IPS-20b (cell line): ENCODE measurements at regions not wholly inside any gene's neighbourhood (a gene's known extent, or its start where the extent isn't known, plus 50 kb on each side); places are given as distances from the start of the nearest gene placed in this dataset.

Source experiments
- H3K27ac ChIP-seq: one replicate; pipeline ENCODE4 v1.5.1; 2013; ENCODE audit warnings: low read length
- H3K27me3 ChIP-seq: 2 replicates; pipeline ENCODE4 v1.6.1; 2013; ENCODE audit warnings: mild to moderate bottlenecking, low read length, inconsistent platforms; ENCODE audit not compliant: insufficient read depth
- H3K36me3 ChIP-seq: 2 replicates; pipeline ENCODE4 v1.6.1; 2013; ENCODE audit warnings: low read depth, mild to moderate bottlenecking, inconsistent platforms, low read length, moderate library complexity; ENCODE audit not compliant: insufficient read depth
- H3K4me1 ChIP-seq: 2 replicates; pipeline ENCODE4 v1.6.1; 2013; ENCODE audit warnings: mild to moderate bottlenecking, control low read depth, inconsistent platforms, low read length, moderate library complexity; ENCODE audit not compliant: insufficient read depth
- H3K4me3 ChIP-seq: 2 replicates; pipeline ENCODE4 v1.5.1; 2013; ENCODE audit warnings: mild to moderate bottlenecking, low read length, inconsistent platforms
- H3K9ac ChIP-seq: 2 replicates; pipeline ENCODE4 v1.6.1; 2013; ENCODE audit warnings: low read depth, mild to moderate bottlenecking, inconsistent platforms, low read length, moderate library complexity
- H3K9me3 ChIP-seq: 2 replicates; pipeline ENCODE4 v1.6.1; 2013; ENCODE audit warnings: mild to moderate bottlenecking, low read depth, low read length, inconsistent platforms; ENCODE audit not compliant: insufficient read depth

GRCh38 chr2:18741895-18742732, 152.7 kb upstream of the NT5C1B start:
- Histone ChIP-seq H3K36me3 (no peaks in the 10 kb centered on the region), H3K4me1 (no peaks in the 10 kb centered on the region)

DNA sequence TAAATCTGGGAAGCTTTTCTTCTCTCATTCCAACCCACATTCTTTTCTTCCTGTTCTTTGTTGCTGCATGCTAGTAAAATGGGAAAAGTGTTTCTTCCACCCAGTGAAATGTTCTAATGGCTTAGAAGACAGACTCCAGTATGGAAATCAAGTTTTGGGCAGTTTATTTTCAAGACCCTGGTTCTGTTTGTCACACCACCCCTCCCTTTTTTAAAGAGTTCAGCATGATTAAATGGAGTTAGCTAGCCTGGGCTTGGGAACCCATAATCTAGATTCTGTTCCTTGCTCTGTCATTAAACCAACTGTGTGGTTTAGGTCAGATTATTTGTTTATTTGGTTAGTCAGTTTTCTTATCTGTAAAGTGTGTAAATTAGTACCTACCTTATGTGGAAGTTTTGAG, 151.8 kb upstream of the NT5C1B start:
- no peak overlapping the region for H3K4me3 ChIP-seq
- no peak overlapping the region for H3K9ac ChIP-seq
- H3K4me1 ChIP-seq = no peaks in the 10 kb centered on the region
- no peak overlapping the region for H3K27ac ChIP-seq
- H3K27me3 ChIP-seq = no peaks in the 10 kb centered on the region
- no peaks in the 10 kb centered on the region for H3K9me3 ChIP-seq
- no peaks in the 10 kb centered on the region for H3K36me3 ChIP-seq

More at GRCh38 chr2:18741895-18742732, 152.7 kb upstream of the NT5C1B start:
- no peak overlapping the region for H3K9ac ChIP-seq
- no peak overlapping the region for H3K4me3 ChIP-seq
- no peaks in the 10 kb centered on the region for H3K27me3 ChIP-seq
- H3K9me3 ChIP-seq = no peaks in the 10 kb centered on the region
- H3K27ac ChIP-seq = no peak overlapping the region

GRCh38 chr2:18740474-18740881, 151.1 kb upstream of the NT5C1B start:
- Histone ChIP-seq H3K36me3 (no peaks in the 10 kb centered on the region), H3K4me3 (no peak overlapping the region), H3K27me3 (no peaks in the 10 kb centered on the region), H3K4me1 (no peaks in the 10 kb centered on the region), H3K27ac (no peak overlapping the region), H3K9ac (no peak overlapping the region), H3K9me3 (no peaks in the 10 kb centered on the region)

DNA sequence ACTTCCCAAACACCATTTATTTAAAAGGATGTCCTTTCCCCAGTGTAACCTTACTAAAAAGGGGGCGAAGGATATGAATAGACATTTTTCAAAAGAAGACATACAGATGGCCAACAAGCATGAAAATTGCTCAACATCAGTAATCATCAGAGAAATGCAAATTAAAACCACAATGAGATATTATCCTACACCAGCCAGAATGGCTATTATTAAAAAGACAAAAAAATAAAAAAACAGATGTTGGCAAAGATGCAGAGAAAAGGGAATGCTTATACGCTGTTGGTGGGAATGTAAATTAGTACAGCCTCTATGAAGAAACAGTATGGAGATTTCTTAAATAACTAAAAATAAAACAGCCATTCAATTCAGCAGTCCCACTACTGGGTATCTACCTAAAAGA, 142.3 kb upstream of the NT5C1B start:
- H3K9me3 ChIP-seq = no peaks in the 10 kb centered on the region
- no peak overlapping the region for H3K27ac ChIP-seq
- H3K9ac ChIP-seq = no peak overlapping the region
- no peak overlapping the region for H3K4me3 ChIP-seq
- no peaks in the 10 kb centered on the region for H3K36me3 ChIP-seq
- H3K4me1 ChIP-seq = no peaks in the 10 kb centered on the region
- H3K27me3 ChIP-seq = no peaks in the 10 kb centered on the region

GRCh38 chr2:18724371-18725145, 135.2 kb upstream of the NT5C1B start:
- no peaks in the 10 kb centered on the region for H3K9me3 ChIP-seq
- H3K27me3 ChIP-seq = no peaks in the 10 kb centered on the region
- no peak overlapping the region for H3K9ac ChIP-seq
- no peaks in the 10 kb centered on the region for H3K36me3 ChIP-seq
- H3K27ac ChIP-seq = no peak overlapping the region
- no peak overlapping the region for H3K4me3 ChIP-seq
- no peaks in the 10 kb centered on the region for H3K4me1 ChIP-seq

DNA sequence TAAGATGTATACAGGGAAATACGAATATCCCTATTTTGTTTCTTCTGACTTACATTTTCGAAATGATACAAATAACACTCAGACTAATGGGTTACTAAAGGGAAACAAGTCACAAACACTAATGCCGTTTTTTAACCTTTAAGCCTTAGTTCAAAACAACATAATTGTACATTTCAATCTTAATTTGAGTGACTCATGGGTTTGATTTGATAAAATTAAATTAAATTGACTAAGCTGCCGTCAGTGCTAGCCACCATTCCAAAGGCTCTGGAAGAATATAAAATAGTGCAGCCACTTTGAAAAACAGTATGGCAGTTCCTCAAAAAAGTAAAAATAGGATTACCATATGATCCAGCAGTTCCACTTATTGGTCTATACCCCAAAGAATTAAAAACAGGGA, 133.8 kb upstream of the NT5C1B start:
- no peak overlapping the region for H3K9ac ChIP-seq
- H3K36me3 ChIP-seq = no peaks in the 10 kb centered on the region
- H3K27me3 ChIP-seq = no peaks in the 10 kb centered on the region
- no peaks in the 10 kb centered on the region for H3K9me3 ChIP-seq
- no peak overlapping the region for H3K4me3 ChIP-seq
- no peak overlapping the region for H3K27ac ChIP-seq
- no peaks in the 10 kb centered on the region for H3K4me1 ChIP-seq

DNA sequence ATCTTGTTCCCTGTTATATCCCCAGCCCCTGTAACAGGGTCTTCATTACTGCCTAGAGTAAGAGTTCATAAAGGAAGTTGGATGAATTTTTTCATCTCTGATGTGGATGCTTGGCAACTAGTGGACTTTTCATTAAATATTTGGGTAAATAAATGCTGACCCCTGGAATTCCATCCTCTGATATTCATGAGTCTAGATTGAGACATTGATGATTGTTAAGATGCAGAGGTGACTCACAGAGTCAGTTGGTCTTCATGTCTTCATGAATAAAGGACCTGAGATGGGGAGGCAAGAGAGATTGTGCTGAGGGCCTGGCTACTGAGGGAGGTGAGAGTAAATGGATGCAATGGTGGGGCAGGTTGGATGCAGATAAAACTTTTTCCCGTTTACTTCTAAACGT, 132.7 kb upstream of the NT5C1B start:
- H3K4me3 ChIP-seq = no peak overlapping the region
- no peaks in the 10 kb centered on the region for H3K27me3 ChIP-seq
- no peaks in the 10 kb centered on the region for H3K4me1 ChIP-seq
- no peak overlapping the region for H3K9ac ChIP-seq
- no peaks in the 10 kb centered on the region for H3K36me3 ChIP-seq
- H3K27ac ChIP-seq = no peak overlapping the region
- no peaks in the 10 kb centered on the region for H3K9me3 ChIP-seq

GRCh38 chr2:18721038-18721922, 131.9 kb upstream of the NT5C1B start:
- Histone ChIP-seq H3K36me3 (no peaks in the 10 kb centered on the region), H3K4me3 (no peak overlapping the region), H3K27me3 (no peaks in the 10 kb centered on the region), H3K9ac (no peak overlapping the region), H3K9me3 (no peaks in the 10 kb centered on the region), H3K27ac (no peak overlapping the region), H3K4me1 (no peaks in the 10 kb centered on the region)

DNA sequence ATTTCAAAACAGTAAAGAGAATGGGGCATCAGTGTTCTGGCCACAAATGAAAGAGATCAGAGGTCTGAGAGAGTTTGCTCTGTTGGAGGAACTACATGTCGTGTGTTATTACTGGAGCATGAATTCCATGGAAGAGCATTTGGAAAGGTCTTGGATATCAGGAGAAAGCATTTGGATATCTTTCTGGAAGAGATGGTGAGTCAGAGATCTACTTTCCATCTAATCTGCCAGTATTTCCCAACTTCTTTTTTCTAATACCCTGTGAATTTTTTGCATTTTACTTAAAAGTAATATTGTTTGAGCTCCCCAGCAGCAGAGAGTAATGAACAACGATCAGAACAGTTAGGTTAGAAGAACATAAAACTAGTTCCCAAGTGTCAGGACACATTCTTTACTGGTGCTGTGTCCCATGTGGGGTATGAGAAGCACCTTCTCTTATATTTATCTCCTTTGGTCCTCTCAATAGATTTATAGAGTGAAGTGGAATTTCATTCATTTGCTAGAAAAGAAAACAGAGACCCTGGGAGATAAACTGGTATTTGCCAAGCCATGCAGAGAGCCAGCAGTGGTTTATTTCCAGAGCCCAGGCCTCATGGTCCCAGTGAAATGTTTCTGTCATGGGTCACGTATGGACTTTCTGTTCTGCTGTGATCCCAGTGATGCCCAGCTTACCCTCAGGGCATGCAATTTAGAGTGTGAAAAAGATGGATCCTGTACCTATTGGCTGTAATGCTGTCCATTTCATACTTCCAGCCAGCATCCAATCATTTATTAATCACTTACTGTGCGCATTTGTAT, 130.8 kb upstream of the NT5C1B start:
- H3K36me3 ChIP-seq = no peaks in the 10 kb centered on the region
- H3K27me3 ChIP-seq = no peaks in the 10 kb centered on the region
- no peak overlapping the region for H3K27ac ChIP-seq

DNA sequence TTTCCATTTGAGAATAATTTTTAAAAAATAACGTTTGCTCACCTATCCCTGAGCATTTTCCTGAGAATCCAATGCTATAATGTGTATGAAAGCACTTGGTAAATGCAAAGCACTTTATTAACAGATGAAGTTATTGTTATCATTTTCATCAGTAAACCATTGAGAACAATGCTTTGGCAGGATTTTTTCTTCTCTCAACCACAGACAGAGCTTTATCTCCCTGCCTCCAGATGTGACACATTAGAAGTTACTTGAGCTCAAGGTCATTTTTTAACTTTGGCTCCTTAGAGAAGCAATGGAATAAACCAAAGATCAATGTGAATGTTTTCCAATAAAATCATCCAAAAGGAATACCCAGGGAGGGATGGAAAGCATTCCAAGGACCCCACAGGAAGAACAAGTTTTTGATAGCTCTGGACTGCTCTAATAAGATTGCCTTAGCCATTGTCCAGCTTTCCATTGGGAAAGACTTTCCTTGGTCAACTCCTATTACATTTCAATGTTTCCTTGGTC, 118.9 kb upstream of the NT5C1B start:
- Histone ChIP-seq H3K4me1 (no peaks in the 10 kb centered on the region), H3K36me3 (no peaks in the 10 kb centered on the region), H3K4me3 (no peak overlapping the region), H3K9ac (no peak overlapping the region), H3K27me3 (no peaks in the 10 kb centered on the region), H3K9me3 (no peaks in the 10 kb centered on the region), H3K27ac (no peak overlapping the region)

More for the DNA sequence above, 130.8 kb upstream of the NT5C1B start:
- Histone ChIP-seq H3K4me1 (no peaks in the 10 kb centered on the region), H3K9me3 (no peaks in the 10 kb centered on the region; the same call in 1 of the 2 replicates), H3K9ac (no peak overlapping the region), H3K4me3 (no peak overlapping the region)

- no peaks in the 10 kb centered on the region for H3K36me3 ChIP-seq
- H3K4me1 ChIP-seq = no peaks in the 10 kb centered on the region
- no peaks in the 10 kb centered on the region for H3K27me3 ChIP-seq
- H3K27ac ChIP-seq = no peak overlapping the region
- H3K4me3 ChIP-seq = no peak overlapping the region
- no peaks in the 10 kb centered on the region for H3K9me3 ChIP-seq
- H3K9ac ChIP-seq = no peak overlapping the region
Measured at GRCh38 chr2:18706001-18706400, 116.6 kb upstream of the NT5C1B start.
